MM.1S (cell line): ENCODE measurements at regions not wholly inside any gene's neighbourhood (a gene's known extent, or its start where the extent isn't known, plus 50 kb on each side); places are given as distances from the start of the nearest gene placed in this dataset.

Experiments
- DNase-seq: peaks from one replicate; pipeline ENCODE4 v3.0.0-alpha.2; 2015
- H2AFZ ChIP-seq: fragments of 300-600 bp; sonication (generic); 2 replicates; pipeline ENCODE4 v1.6.0; 2016; ENCODE audit warnings: antibody characterized with exemption, low read length
- H3F3A ChIP-seq: fragments of 300-600 bp; sonication (generic); 2 replicates; pipeline ENCODE4 v1.6.1; 2016; ENCODE audit warnings: mild to moderate bottlenecking, antibody characterized with exemption, low read length, moderate library complexity, mixed read lengths; ENCODE audit not compliant: insufficient read depth
- H3K27ac ChIP-seq: fragments of 300-600 bp; sonication (generic); 2 replicates; pipeline ENCODE4 v1.5.1; 2016; ENCODE audit warnings: mild to moderate bottlenecking, low read length
- H3K27me3 ChIP-seq: fragments of 300-600 bp; sonication (generic); replicated peaks from 2 replicates; pipeline ENCODE4 v1.6.0; 2016; ENCODE audit warnings: low read length; ENCODE audit not compliant: insufficient read depth
- H3K36me3 ChIP-seq: fragments of 300-600 bp; sonication (generic); replicated peaks from 2 replicates; pipeline ENCODE4 v1.6.1; 2016; ENCODE audit warnings: mild to moderate bottlenecking, low read length, mixed read lengths; ENCODE audit not compliant: insufficient read depth
- H3K4me1 ChIP-seq: fragments of 300-600 bp; sonication (generic); 2 replicates; pipeline ENCODE4 v1.6.1; 2016; ENCODE audit warnings: low read length, mixed read lengths
- H3K4me2 ChIP-seq: fragments of 300-600 bp; sonication (generic); 2 replicates; pipeline ENCODE4 v1.6.0; 2016; ENCODE audit warnings: low read depth, low read length
- H3K4me3 ChIP-seq: fragments of 300-600 bp; sonication (generic); 2 replicates; pipeline ENCODE4 v1.5.1; 2016; ENCODE audit warnings: low read length, mixed read lengths
- H3K79me2 ChIP-seq: fragments of 300-600 bp; sonication (generic); 2 replicates; pipeline ENCODE4 v1.6.1; 2016; ENCODE audit warnings: mixed run types, low read length, mixed read lengths
- H3K9ac ChIP-seq: fragments of 300-600 bp; sonication (generic); 2 replicates; pipeline ENCODE4 v1.6.1; 2016; ENCODE audit warnings: low read length, mixed read lengths
- H3K9me2 ChIP-seq: fragments of 300-600 bp; sonication (generic); replicated peaks from 2 replicates; pipeline ENCODE4 v1.6.1; 2016; ENCODE audit warnings: mild to moderate bottlenecking, low read length, mixed read lengths; ENCODE audit not compliant: insufficient read depth
- H3K9me3 ChIP-seq: fragments of 300-600 bp; sonication (generic); replicated peaks from 2 replicates; pipeline ENCODE4 v1.6.1; 2016; ENCODE audit warnings: mild to moderate bottlenecking, low read length, mixed read lengths; ENCODE audit not compliant: insufficient read depth
- H4K20me1 ChIP-seq: fragments of 300-600 bp; sonication (generic); 2 replicates; pipeline ENCODE4 v1.6.1; 2016; ENCODE audit warnings: mild to moderate bottlenecking, low read length, moderate library complexity, mixed read lengths; ENCODE audit not compliant: insufficient read depth
- CTCF ChIP-seq: fragments of 300-600 bp; sonication (generic); IDR thresholded peaks from 2 replicates; pipeline ENCODE4 v1.5.1; 2016; ENCODE audit warnings: antibody characterized with exemption, low read length, mixed read lengths
- EZH2 ChIP-seq: fragments of 300-600 bp; sonication (generic); optimal IDR thresholded peaks from 2 replicates; pipeline ENCODE3; 2017; ENCODE audit warnings: low read depth, mild to moderate bottlenecking, antibody characterized with exemption, low read length, mixed read lengths
- EZH2phosphoT487 ChIP-seq: fragments of 300-600 bp; sonication (generic); IDR thresholded peaks from 2 replicates; pipeline ENCODE4 v1.6.1; 2018; ENCODE audit warnings: antibody characterized with exemption, low read length

GRCh38 chr1:229971141-229971540 lies 95.9 kb upstream of the GALNT2 start:
- Histone ChIP-seq H3K9me2 (no peaks in the 10 kb centered on the region), H2AFZ (no peak overlapping the region), H3K9me3 (no peaks in the 10 kb centered on the region), H3K27ac (no peak overlapping the region), H4K20me1 (no peaks in the 10 kb centered on the region), H3F3A (no peaks in the 10 kb centered on the region), H3K4me1 (no peaks in the 10 kb centered on the region), H3K4me3 (no peak overlapping the region), H3K27me3 (no peaks in the 10 kb centered on the region), H3K4me2 (no peak overlapping the region), H3K79me2 (no peaks in the 10 kb centered on the region), H3K9ac (no peak overlapping the region), H3K36me3 (no peaks in the 10 kb centered on the region)
- DNase-seq: no peak
- TF ChIP-seq EZH2phosphoT487 (no peak), EZH2 (no peak), CTCF (no peak)

GRCh38 chr1:229972600-229973296 lies 94.3 kb upstream of the GALNT2 start:
- no peak for DNase-seq
- Histone ChIP-seq H3K9ac (no peak overlapping the region), H3K79me2 (no peaks in the 10 kb centered on the region), H3K4me1 (no peaks in the 10 kb centered on the region), H4K20me1 (no peaks in the 10 kb centered on the region), H3K4me3 (no peak overlapping the region), H2AFZ (no peak overlapping the region), H3K9me2 (no peaks in the 10 kb centered on the region), H3K27me3 (no peaks in the 10 kb centered on the region), H3F3A (no peaks in the 10 kb centered on the region), H3K27ac (no peak overlapping the region), H3K4me2 (no peak overlapping the region), H3K36me3 (no peaks in the 10 kb centered on the region), H3K9me3 (no peaks in the 10 kb centered on the region)
- TF ChIP-seq CTCF: peak; percentile 32; the same call in 1 of the 2 replicates
- no peak for TF ChIP-seq EZH2phosphoT487
- no peak for TF ChIP-seq EZH2

GRCh38 chr1:229973297-229973612 lies 93.8 kb upstream of the GALNT2 start:
- Histone ChIP-seq H3K4me3 (no peak overlapping the region), H2AFZ (no peak overlapping the region), H3K9me3 (no peaks in the 10 kb centered on the region), H3K36me3 (no peaks in the 10 kb centered on the region), H3F3A (no peaks in the 10 kb centered on the region), H3K9me2 (no peaks in the 10 kb centered on the region), H3K9ac (no peak overlapping the region), H3K79me2 (no peaks in the 10 kb centered on the region), H3K4me2 (no peak overlapping the region), H3K27ac (no peak overlapping the region), H3K27me3 (no peaks in the 10 kb centered on the region), H3K4me1 (no peaks in the 10 kb centered on the region), H4K20me1 (no peaks in the 10 kb centered on the region)
- TF ChIP-seq EZH2 (no peak), CTCF (no peak), EZH2phosphoT487 (no peak)
- DNase-seq: no peak
